WTC11 (cell line): ENCODE measurements at regions not wholly inside any gene's neighbourhood (a gene's known extent, or its start where the extent isn't known, plus 50 kb on each side); places are given as distances from the start of the nearest gene placed in this dataset.

Experiments
- ATAC-seq: fragments of 200-7000 bp; cut with Tn5 transposase; 2 replicates; pipeline ENCODE4 v1.10.0; 2021; ENCODE audit warnings: mild to moderate bottlenecking, moderate library complexity
- CTCF ChIA-PET: fragments of 300-600 bp; sonication (Branson Sonifier 250); formaldehyde crosslinking; loops from one replicate; lab custom pipeline; 2021; ENCODE audit warnings: antibody characterized with exemption; lab: Charles Lee
- POLR2A ChIA-PET: fragments of 350-600 bp; sonication (Branson Sonifier 250); formaldehyde crosslinking; loops from one replicate; lab custom pipeline; 2021; ENCODE audit warnings: antibody characterized with exemption; lab: Charles Lee
- DNase-seq: peaks from one replicate; pipeline ENCODE4 v3.0.0; 2021; ENCODE audit warnings: low spot score
- H3K27ac Mint-ChIP-seq: 2 replicates; pipeline ENCODE4 v1.8.0; 2021; ENCODE audit warnings: mixed read lengths
- H3K27me3 Mint-ChIP-seq: 2 replicates; pipeline ENCODE4 v1.8.0; 2021; ENCODE audit warnings: low read depth, mild to moderate bottlenecking, moderate library complexity, mixed read lengths
- H3K36me3 Mint-ChIP-seq: 2 replicates; pipeline ENCODE4 v1.8.0; 2021; ENCODE audit warnings: mixed read lengths
- H3K4me1 Mint-ChIP-seq: 2 replicates; pipeline ENCODE4 v1.8.0; 2022; ENCODE audit warnings: mixed read lengths
- H3K4me3 Mint-ChIP-seq: 2 replicates; pipeline ENCODE4 v1.8.0; 2021; ENCODE audit warnings: mild to moderate bottlenecking, moderate library complexity, mixed read lengths
- H3K9me3 Mint-ChIP-seq: 2 replicates; pipeline ENCODE4 v1.8.0; 2021; ENCODE audit warnings: mixed read lengths
- ATF1 ChIP-seq: sonication (generic); formaldehyde crosslinking; IDR thresholded peaks from 2 replicates; pipeline ENCODE4 v1.8.1; 2023; ENCODE audit warnings: mild to moderate bottlenecking, moderate library complexity, missing genetic modification reagents
- ETV6 ChIP-seq: sonication (generic); formaldehyde crosslinking; IDR thresholded peaks from 2 replicates; pipeline ENCODE4 v1.8.1; 2022; ENCODE audit warnings: mild to moderate bottlenecking, missing genetic modification reagents
- GTF2I ChIP-seq: fragments of 250-450 bp; sonication (Bioruptor Pico); conservative IDR thresholded peaks from 2 replicates; pipeline ENCODE4 v1.4.0; 2021; ENCODE audit warnings: mild to moderate bottlenecking
- JUN ChIP-seq: sonication (generic); formaldehyde crosslinking; IDR thresholded peaks from 2 replicates; pipeline ENCODE4 v1.8.0; 2023; ENCODE audit warnings: mild to moderate bottlenecking, missing genetic modification reagents
- MXD4 ChIP-seq: fragments of 250-450 bp; sonication (Bioruptor Pico); IDR thresholded peaks from 2 replicates; pipeline ENCODE4 v1.8.0; 2021; ENCODE audit warnings: mild to moderate bottlenecking, moderate library complexity, borderline replicate concordance
- MYBL2 ChIP-seq: sonication (generic); formaldehyde crosslinking; IDR thresholded peaks from 2 replicates; pipeline ENCODE4 v1.8.1; 2023; ENCODE audit warnings: mild to moderate bottlenecking, moderate library complexity, missing genetic modification reagents
- NFATC4 ChIP-seq: fragments of 250-450 bp; sonication (Bioruptor Pico); IDR thresholded peaks from 2 replicates; pipeline ENCODE4 v1.9.0; 2021; ENCODE audit warnings: mild to moderate bottlenecking
- NFE2L1 ChIP-seq: sonication (generic); formaldehyde crosslinking; IDR thresholded peaks from 2 replicates; pipeline ENCODE4 v1.8.1; 2023; ENCODE audit warnings: missing genetic modification reagents
- NFYB ChIP-seq: sonication (generic); formaldehyde crosslinking; conservative IDR thresholded peaks from 2 replicates; pipeline ENCODE4 v1.8.0; 2022; ENCODE audit warnings: low read depth, missing genetic modification reagents
- NR2C2 ChIP-seq: sonication (generic); formaldehyde crosslinking; IDR thresholded peaks from 2 replicates; pipeline ENCODE4 v1.8.0; 2022; ENCODE audit warnings: mild to moderate bottlenecking, missing genetic modification reagents
- SMAD3 ChIP-seq: sonication (generic); formaldehyde crosslinking; IDR thresholded peaks from 2 replicates; pipeline ENCODE4 v1.8.0; 2022; ENCODE audit warnings: missing genetic modification reagents, mild to moderate bottlenecking, borderline replicate concordance
- ZNF263 ChIP-seq: sonication (generic); formaldehyde crosslinking; IDR thresholded peaks from 2 replicates; pipeline ENCODE4 v1.8.1; 2022; ENCODE audit warnings: low read depth, mild to moderate bottlenecking, moderate library complexity, missing genetic modification reagents
- TF ChIP-seq, protein P1 (sequence below): sonication (generic); formaldehyde crosslinking; IDR thresholded peaks from 2 replicates; pipeline ENCODE4 v1.8.0; 2022; ENCODE audit warnings: mild to moderate bottlenecking, missing genetic modification reagents
- TF ChIP-seq, protein P2 (sequence below): fragments of 250-450 bp; sonication (Bioruptor Pico); IDR thresholded peaks from 2 replicates; pipeline ENCODE4 v1.9.0; 2021; ENCODE audit warnings: mild to moderate bottlenecking
- TF ChIP-seq, protein P3 (sequence below): sonication (generic); formaldehyde crosslinking; IDR thresholded peaks from 2 replicates; pipeline ENCODE4 v1.8.1; 2022; ENCODE audit warnings: mild to moderate bottlenecking, moderate library complexity, missing genetic modification reagents
- TF ChIP-seq, protein P4 (sequence below): sonication (generic); formaldehyde crosslinking; conservative IDR thresholded peaks from 2 replicates; pipeline ENCODE4 v1.8.1; 2022; ENCODE audit warnings: mild to moderate bottlenecking, missing genetic modification reagents
- TF ChIP-seq, protein P5 (sequence below): sonication (generic); formaldehyde crosslinking; IDR thresholded peaks from 2 replicates; pipeline ENCODE4 v1.8.1; 2023; ENCODE audit warnings: mild to moderate bottlenecking, missing genetic modification reagents, moderate library complexity
- TF ChIP-seq, protein P6 (sequence below): fragments of 250-450 bp; sonication (Bioruptor Pico); IDR thresholded peaks from 2 replicates; pipeline ENCODE4 v1.9.0; 2021; ENCODE audit warnings: mild to moderate bottlenecking
- TF ChIP-seq, protein P7 (sequence below): fragments of 200-600 bp; IDR thresholded peaks from 2 replicates; pipeline ENCODE4 v1.8.0; 2022; ENCODE audit warnings: antibody characterized with exemption
- TF ChIP-seq, protein P8 (sequence below): sonication (generic); formaldehyde crosslinking; IDR thresholded peaks from 2 replicates; pipeline ENCODE4 v1.8.1; 2022; ENCODE audit warnings: mild to moderate bottlenecking, missing genetic modification reagents, moderate library complexity, borderline replicate concordance

DNA sequence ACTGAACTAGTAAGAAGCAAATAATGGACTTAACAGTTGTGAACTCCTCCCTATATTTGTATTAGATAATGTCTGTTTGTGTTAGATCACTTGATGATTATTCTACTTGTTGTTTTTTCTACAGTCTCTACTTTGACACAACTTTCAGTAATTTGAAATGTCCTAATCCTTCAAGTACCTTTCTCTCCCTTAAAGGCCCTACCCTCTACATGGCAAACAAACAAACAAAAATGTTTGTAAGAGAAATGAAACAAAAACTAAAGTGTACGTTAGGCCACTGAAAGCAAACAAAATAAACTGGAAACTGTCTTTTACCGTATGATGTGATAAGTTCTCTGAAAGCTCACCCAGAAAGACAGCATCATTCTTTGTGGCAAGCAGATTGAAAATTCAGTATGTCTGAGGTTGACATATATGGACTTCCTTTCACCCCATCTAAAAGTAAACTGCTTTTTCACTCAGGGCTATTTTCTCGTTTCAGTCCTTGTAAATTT lies 255.9 kb upstream of the SNX7 start:
- ChIA-PET CTCF (no interaction called here), POLR2A (no interaction called here)
- no peak overlapping the region for H3K4me3 Mint-ChIP-seq
- no peaks in the 10 kb centered on the region for H3K27me3 Mint-ChIP-seq
- ATAC-seq, result no peak
- no peaks in the 10 kb centered on the region for H3K9me3 Mint-ChIP-seq
- H3K27ac Mint-ChIP-seq, result no peak overlapping the region
- H3K4me1 Mint-ChIP-seq, result no peaks in the 10 kb centered on the region
- no peak for DNase-seq
- no peaks in the 10 kb centered on the region for H3K36me3 Mint-ChIP-seq
- no peak for TF ChIP-seq MYBL2 (CRISPR knock-in tag)
- TF ChIP-seq JUN, result no peak
- TF ChIP-seq ZNF263 (CRISPR knock-in tag), result no peak
- TF ChIP-seq, protein P1, sequence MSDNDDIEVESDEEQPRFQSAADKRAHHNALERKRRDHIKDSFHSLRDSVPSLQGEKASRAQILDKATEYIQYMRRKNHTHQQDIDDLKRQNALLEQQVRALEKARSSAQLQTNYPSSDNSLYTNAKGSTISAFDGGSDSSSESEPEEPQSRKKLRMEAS, result no peak
- TF ChIP-seq, protein P2, sequence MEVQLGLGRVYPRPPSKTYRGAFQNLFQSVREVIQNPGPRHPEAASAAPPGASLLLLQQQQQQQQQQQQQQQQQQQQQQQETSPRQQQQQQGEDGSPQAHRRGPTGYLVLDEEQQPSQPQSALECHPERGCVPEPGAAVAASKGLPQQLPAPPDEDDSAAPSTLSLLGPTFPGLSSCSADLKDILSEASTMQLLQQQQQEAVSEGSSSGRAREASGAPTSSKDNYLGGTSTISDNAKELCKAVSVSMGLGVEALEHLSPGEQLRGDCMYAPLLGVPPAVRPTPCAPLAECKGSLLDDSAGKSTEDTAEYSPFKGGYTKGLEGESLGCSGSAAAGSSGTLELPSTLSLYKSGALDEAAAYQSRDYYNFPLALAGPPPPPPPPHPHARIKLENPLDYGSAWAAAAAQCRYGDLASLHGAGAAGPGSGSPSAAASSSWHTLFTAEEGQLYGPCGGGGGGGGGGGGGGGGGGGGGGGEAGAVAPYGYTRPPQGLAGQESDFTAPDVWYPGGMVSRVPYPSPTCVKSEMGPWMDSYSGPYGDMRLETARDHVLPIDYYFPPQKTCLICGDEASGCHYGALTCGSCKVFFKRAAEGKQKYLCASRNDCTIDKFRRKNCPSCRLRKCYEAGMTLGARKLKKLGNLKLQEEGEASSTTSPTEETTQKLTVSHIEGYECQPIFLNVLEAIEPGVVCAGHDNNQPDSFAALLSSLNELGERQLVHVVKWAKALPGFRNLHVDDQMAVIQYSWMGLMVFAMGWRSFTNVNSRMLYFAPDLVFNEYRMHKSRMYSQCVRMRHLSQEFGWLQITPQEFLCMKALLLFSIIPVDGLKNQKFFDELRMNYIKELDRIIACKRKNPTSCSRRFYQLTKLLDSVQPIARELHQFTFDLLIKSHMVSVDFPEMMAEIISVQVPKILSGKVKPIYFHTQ (CRISPR knock-in tag), result no peak
- TF ChIP-seq, protein P3, sequence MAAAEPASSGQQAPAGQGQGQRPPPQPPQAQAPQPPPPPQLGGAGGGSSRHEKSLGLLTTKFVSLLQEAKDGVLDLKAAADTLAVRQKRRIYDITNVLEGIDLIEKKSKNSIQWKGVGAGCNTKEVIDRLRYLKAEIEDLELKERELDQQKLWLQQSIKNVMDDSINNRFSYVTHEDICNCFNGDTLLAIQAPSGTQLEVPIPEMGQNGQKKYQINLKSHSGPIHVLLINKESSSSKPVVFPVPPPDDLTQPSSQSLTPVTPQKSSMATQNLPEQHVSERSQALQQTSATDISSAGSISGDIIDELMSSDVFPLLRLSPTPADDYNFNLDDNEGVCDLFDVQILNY (CRISPR knock-in tag), result no peak
- TF ChIP-seq NR2C2 (CRISPR knock-in tag), result no peak
- no peak for TF ChIP-seq GTF2I (CRISPR knock-in tag)
- no peak for TF ChIP-seq NFYB (CRISPR knock-in tag)
- no peak for TF ChIP-seq ETV6 (CRISPR knock-in tag)
- TF ChIP-seq, protein P4, sequence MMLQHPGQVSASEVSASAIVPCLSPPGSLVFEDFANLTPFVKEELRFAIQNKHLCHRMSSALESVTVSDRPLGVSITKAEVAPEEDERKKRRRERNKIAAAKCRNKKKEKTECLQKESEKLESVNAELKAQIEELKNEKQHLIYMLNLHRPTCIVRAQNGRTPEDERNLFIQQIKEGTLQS (CRISPR knock-in tag), result no peak
- no peak for TF ChIP-seq NFE2L1 (CRISPR knock-in tag)
- TF ChIP-seq, protein P5, sequence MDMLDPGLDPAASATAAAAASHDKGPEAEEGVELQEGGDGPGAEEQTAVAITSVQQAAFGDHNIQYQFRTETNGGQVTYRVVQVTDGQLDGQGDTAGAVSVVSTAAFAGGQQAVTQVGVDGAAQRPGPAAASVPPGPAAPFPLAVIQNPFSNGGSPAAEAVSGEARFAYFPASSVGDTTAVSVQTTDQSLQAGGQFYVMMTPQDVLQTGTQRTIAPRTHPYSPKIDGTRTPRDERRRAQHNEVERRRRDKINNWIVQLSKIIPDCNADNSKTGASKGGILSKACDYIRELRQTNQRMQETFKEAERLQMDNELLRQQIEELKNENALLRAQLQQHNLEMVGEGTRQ, result no peak
- TF ChIP-seq, protein P6, sequence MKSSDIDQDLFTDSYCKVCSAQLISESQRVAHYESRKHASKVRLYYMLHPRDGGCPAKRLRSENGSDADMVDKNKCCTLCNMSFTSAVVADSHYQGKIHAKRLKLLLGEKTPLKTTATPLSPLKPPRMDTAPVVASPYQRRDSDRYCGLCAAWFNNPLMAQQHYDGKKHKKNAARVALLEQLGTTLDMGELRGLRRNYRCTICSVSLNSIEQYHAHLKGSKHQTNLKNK (CRISPR knock-in tag), result no peak
- TF ChIP-seq ATF1 (CRISPR knock-in tag), result no peak
- TF ChIP-seq, protein P7, sequence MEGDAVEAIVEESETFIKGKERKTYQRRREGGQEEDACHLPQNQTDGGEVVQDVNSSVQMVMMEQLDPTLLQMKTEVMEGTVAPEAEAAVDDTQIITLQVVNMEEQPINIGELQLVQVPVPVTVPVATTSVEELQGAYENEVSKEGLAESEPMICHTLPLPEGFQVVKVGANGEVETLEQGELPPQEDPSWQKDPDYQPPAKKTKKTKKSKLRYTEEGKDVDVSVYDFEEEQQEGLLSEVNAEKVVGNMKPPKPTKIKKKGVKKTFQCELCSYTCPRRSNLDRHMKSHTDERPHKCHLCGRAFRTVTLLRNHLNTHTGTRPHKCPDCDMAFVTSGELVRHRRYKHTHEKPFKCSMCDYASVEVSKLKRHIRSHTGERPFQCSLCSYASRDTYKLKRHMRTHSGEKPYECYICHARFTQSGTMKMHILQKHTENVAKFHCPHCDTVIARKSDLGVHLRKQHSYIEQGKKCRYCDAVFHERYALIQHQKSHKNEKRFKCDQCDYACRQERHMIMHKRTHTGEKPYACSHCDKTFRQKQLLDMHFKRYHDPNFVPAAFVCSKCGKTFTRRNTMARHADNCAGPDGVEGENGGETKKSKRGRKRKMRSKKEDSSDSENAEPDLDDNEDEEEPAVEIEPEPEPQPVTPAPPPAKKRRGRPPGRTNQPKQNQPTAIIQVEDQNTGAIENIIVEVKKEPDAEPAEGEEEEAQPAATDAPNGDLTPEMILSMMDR, result no peak
- TF ChIP-seq MXD4 (CRISPR knock-in tag), result no peak
- no peak for TF ChIP-seq NFATC4 (CRISPR knock-in tag)
- TF ChIP-seq, protein P8, sequence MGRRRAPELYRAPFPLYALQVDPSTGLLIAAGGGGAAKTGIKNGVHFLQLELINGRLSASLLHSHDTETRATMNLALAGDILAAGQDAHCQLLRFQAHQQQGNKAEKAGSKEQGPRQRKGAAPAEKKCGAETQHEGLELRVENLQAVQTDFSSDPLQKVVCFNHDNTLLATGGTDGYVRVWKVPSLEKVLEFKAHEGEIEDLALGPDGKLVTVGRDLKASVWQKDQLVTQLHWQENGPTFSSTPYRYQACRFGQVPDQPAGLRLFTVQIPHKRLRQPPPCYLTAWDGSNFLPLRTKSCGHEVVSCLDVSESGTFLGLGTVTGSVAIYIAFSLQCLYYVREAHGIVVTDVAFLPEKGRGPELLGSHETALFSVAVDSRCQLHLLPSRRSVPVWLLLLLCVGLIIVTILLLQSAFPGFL (CRISPR knock-in tag), result no peak
- TF ChIP-seq SMAD3 (CRISPR knock-in tag), result no peak
